Central memory CD8-positive, alpha-beta T cell (primary cell): ENCODE measurements at regions not wholly inside any gene's neighbourhood (a gene's known extent, or its start where the extent isn't known, plus 50 kb on each side); places are given as distances from the start of the nearest gene placed in this dataset.

Experiments used
- ATAC-seq: fragments of 150-1000 bp; cut with Tn5 transposase; replicated peaks from 2 replicates; pipeline ENCODE4 v1.10.0; 2022; ENCODE audit warnings: mild to moderate bottlenecking, moderate FRiP score, moderate number of reproducible peaks; ENCODE audit not compliant: poor library complexity, severe bottlenecking; ENCODE audit errors: extremely low read depth
- DNase-seq, 2 donors: peaks; one replicate each; pipeline ENCODE4 v3.0.0; 2021; ENCODE audit warnings: low spot score in 2 of 2
- H3K27ac Mint-ChIP-seq: one replicate; pipeline ENCODE4 v1.8.0; 2022; ENCODE audit warnings: low read depth, mild to moderate bottlenecking, moderate library complexity, mixed read lengths
- H3K27me3 Mint-ChIP-seq: one replicate; pipeline ENCODE4 v1.8.0; 2022; ENCODE audit warnings: mixed read lengths
- H3K36me3 Mint-ChIP-seq: one replicate; pipeline ENCODE4 v1.8.0; 2022; ENCODE audit warnings: mild to moderate bottlenecking, moderate library complexity, mixed read lengths; ENCODE audit not compliant: insufficient read depth
- H3K4me1 Mint-ChIP-seq: one replicate; pipeline ENCODE4 v1.8.0; 2022; ENCODE audit warnings: mixed read lengths
- H3K4me3 Mint-ChIP-seq: one replicate; pipeline ENCODE4 v1.8.0; 2022; ENCODE audit warnings: mild to moderate bottlenecking, moderate library complexity, mixed read lengths
- H3K9me3 Mint-ChIP-seq: one replicate; pipeline ENCODE4 v1.8.0; 2022; ENCODE audit warnings: mixed read lengths

DNA sequence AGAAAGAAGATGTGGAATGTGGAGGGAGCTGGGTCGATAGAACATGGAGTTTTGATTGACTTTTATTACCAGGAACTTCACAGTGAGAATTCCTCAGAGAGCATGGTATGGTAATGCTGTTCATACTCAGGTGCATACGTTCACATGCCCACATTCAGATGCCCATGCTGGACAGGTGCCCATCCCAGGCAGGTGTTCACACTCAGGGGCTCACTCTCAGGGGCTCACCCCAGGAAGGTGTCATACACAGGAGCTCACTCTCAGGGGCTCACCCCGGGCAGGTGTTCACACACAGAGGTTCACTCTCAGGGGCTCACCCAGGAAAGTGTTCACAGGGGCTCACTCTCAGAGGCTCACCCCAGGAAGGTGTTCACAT, 360.0 kb upstream of the SFSWAP start:
- Mint-ChIP-seq H3K27ac (no peak overlapping the region), H3K4me1 (no peaks in the 10 kb centered on the region), H3K9me3 (no peaks in the 10 kb centered on the region), H3K27me3 (peaks cover 40% of the 10 kb centered on the region), H3K36me3 (no peaks in the 10 kb centered on the region), H3K4me3 (no peak overlapping the region)
- DNase-seq (no peak), ATAC-seq (no peak)

DNA sequence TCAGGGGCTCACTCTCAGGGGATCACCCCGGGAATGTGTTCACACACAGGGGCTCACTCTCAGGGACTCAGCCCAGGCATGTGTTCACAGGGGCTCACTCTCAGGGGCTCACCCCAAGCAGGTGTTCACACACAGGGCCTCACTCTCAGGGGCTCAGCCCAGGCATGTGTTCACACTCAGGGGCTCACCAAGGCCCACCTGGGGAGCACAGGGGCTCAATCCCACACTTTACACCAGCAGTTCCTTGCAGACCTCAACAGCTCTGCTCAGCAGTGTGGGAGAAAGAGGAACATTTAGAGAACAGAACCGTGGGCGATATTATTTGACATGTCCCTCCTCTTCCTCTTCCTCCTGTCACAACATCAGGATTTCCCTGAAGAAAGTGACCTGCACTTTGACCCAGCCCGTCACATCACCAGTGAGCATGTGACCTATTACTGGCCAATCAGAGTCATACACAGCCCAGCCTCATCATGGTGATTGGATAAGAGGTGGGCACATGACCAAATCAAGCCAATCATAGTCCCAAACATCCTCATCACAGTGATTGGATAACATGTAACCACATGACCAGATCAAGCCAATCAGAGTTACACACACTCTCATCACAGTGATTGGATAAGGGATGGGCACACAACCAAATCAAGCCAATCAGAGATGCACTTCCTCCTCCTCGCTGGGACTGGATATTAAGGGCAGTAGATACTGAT, 359.4 kb upstream of the SFSWAP start:
- DNase-seq (no peak), ATAC-seq (no peak)
- Mint-ChIP-seq H3K9me3 (no peaks in the 10 kb centered on the region), H3K27me3 (peaks cover 45% of the 10 kb centered on the region), H3K4me1 (no peaks in the 10 kb centered on the region), H3K36me3 (no peaks in the 10 kb centered on the region), H3K4me3 (no peak overlapping the region), H3K27ac (no peak overlapping the region)

DNA sequence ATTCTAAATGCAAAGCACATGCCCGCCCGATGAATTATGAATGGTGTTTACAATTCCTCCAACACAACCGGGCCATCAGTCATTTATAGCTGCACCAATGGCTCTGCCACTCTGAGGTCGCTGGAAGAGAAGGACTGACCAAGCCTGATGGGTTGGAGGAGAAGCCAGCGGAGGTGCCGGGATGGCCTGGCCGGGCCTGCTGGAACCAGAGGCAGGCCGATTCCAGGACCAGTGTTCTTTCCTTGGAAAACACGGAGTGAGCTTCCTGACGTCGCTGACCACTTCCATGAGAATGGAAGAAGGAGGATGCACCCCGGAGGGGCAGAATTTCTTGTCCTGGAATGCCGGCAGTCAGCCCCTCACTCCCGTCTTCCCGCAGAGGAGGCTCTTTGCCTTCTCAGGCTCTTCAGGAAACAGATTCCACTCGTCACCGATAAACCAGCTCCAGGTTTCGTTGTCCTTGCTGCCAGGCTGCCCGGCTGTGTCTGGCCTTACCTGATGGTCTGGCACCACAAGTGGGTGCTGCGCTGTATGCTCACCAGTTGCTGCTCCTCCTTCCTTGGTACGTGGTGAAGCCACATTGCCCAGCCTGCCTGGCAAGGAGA, 358.5 kb upstream of the SFSWAP start:
- Mint-ChIP-seq H3K36me3 (no peaks in the 10 kb centered on the region), H3K27me3 (peaks cover 54% of the 10 kb centered on the region), H3K4me1 (no peaks in the 10 kb centered on the region), H3K27ac (no peak overlapping the region), H3K9me3 (no peaks in the 10 kb centered on the region), H3K4me3 (no peak overlapping the region)
- ATAC-seq (no peak), DNase-seq (no peak)

DNA sequence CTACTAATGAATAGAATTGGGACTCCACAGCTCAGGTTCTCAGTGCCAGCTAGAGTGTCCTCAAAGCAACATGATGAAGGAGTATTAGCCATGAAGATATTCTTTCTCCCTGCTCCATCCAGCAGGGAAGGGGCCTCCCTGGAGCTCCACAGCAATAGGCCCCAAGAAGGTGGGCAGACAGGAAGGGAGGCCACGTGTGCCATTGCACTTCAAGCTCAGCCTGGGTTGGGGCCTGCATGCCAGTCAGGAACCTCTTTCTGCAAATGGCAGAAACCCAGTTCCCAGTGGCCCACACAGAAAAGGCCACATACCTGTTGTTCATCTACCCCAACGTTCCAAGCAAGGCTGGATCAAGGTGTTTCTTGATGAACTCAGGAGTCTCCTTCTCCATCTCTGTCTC, 357.5 kb upstream of the SFSWAP start:
- H3K27me3 Mint-ChIP-seq: peaks cover 60% of the 10 kb centered on the region
- ATAC-seq: no peak
- no peak overlapping the region for H3K4me3 Mint-ChIP-seq
- no peaks in the 10 kb centered on the region for H3K9me3 Mint-ChIP-seq
- no peaks in the 10 kb centered on the region for H3K36me3 Mint-ChIP-seq
- no peak overlapping the region for H3K27ac Mint-ChIP-seq
- no peak for DNase-seq
- no peaks in the 10 kb centered on the region for H3K4me1 Mint-ChIP-seq

DNA sequence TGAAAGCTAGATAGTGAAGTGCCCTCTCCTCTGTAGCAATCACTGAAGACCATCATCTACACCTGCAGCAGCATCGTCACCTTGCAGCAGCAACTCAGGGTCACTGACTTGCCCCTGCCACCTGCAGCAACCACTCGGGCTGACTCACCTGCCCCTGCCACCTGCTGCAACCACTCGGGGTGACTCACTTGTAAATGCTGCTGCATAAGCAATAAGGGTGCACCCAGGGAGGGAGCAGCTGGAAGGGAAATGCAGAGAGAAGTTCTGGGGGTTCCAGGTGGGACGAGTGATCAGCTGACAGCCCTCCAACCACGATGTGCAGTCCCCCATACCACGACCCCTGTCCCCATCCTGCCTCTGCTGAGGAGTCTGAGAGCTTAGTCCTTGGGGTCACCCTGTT, 357.1 kb upstream of the SFSWAP start:
- DNase-seq (no peak), ATAC-seq (no peak)
- Mint-ChIP-seq H3K9me3 (no peaks in the 10 kb centered on the region), H3K36me3 (no peaks in the 10 kb centered on the region), H3K27me3 (peaks cover 61% of the 10 kb centered on the region), H3K4me3 (no peak overlapping the region), H3K27ac (no peak overlapping the region), H3K4me1 (no peaks in the 10 kb centered on the region)

DNA sequence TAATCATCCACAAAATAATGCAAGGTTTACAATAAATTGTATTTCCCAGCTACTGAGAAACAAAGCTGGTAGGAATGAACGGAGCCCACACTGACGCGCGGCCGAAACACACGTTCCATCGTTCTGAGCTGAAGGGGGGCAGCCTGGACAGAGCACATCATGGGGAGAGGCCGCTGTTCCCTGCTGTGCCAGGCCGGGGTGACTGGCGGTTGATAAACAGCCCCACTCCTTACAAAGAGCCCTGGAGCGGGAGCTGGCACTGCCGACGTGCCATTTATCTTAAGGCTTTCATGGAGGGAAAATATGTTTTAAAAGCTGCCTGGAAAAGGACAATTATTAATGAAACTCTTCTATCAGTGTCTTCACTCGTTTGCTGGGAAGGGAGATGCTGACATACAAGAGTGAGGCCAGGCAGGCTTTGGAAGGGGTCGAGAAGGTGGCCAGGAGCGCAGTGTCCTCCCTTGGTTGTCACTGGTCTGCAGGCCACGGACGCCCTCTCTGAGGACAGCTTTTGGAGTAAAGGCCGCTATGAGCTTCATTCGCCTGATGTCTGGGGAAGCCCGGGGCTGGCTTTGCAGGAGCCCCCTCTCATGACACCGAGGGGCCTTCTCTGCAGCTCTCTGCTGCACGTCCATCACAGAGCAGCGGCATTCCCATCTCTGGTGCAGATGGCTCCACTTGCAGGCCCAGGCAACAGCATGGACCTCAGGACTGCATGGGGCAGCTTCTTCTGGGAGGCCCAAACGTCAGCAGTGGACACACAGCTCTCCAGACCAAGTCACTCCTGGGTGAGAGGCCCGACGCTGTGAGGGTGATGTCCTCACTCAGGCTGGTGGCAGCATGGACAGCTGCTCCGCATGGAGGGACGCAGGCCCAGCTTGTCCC, 355.3 kb upstream of the SFSWAP start:
- ATAC-seq (no peak), DNase-seq (no peak)
- peaks cover 58% of the 10 kb centered on the region for H3K27me3 Mint-ChIP-seq
- H3K36me3 Mint-ChIP-seq: no peaks in the 10 kb centered on the region
- H3K9me3 Mint-ChIP-seq: no peaks in the 10 kb centered on the region
- H3K4me3 Mint-ChIP-seq: no peak overlapping the region
- no peak overlapping the region for H3K27ac Mint-ChIP-seq
- no peaks in the 10 kb centered on the region for H3K4me1 Mint-ChIP-seq

DNA sequence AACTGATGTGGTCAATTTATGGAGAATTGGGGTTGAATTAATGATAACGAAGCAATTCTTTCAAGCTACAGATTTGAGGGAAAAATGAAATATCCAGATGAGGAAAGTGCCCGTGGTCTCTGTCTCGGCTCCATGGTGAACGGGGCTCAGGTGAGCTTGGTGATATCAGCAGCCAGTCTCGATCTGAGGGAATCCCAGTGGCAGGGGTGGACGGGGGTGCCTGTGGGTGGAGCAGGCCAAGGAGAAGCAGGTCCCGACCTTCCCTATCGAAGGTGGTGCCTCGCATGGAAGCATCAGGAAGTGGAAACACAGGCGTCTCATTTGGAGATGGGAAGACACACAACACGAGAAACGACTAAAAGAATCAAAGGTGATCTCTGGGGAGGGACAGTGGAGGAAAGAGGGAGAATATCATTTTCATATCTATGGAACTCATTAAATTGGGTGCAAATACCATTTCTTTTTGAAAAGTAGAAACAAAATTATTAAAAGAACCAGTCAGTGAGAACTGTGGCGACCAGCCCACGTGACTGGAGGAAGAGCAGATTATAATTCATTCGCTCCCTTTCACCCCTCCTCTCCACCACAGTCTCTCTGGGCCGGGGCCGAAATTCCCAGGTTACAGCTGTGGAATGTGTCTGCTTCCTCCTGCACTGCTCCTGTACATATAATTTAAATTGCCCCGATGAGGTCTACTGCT, 354.3 kb upstream of the SFSWAP start:
- H3K9me3 Mint-ChIP-seq: no peaks in the 10 kb centered on the region
- H3K27me3 Mint-ChIP-seq: peaks cover 68% of the 10 kb centered on the region
- ATAC-seq (no peak), DNase-seq (no peak)
- no peak overlapping the region for H3K27ac Mint-ChIP-seq
- no peaks in the 10 kb centered on the region for H3K4me1 Mint-ChIP-seq
- no peak overlapping the region for H3K4me3 Mint-ChIP-seq
- no peaks in the 10 kb centered on the region for H3K36me3 Mint-ChIP-seq

DNA sequence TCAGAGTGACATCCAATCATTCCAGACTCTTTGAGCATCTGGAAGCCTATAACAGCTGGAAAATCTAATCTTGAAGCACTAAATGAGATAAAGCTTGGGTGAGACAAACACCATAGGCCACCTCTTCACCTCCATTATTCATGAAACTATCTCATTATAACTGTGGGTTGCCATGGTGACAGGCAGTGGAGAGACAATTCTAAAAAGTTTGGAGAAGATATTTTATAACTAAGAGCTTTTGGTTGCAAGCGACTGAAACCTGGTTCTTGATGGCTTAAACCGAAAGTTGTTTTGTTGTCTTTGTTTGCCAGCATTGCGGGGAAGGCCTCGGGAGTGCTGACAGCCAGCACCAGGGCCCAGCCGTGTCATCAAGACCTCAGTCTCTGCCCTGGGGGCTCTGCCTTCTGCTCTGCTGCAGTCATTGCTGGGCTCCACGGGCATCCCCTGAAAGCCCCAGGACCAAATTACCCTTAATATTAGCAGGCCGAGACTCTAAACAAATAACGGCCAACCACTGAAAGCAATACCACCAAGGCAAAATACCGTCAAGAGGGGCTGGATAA, 353.6 kb upstream of the SFSWAP start:
- H3K4me1 Mint-ChIP-seq: no peaks in the 10 kb centered on the region
- H3K36me3 Mint-ChIP-seq: no peaks in the 10 kb centered on the region
- no peak overlapping the region for H3K4me3 Mint-ChIP-seq
- H3K9me3 Mint-ChIP-seq: no peaks in the 10 kb centered on the region
- H3K27me3 Mint-ChIP-seq: peaks cover 70% of the 10 kb centered on the region
- H3K27ac Mint-ChIP-seq: no peak overlapping the region
- DNase-seq: no peak
- ATAC-seq: no peak

DNA sequence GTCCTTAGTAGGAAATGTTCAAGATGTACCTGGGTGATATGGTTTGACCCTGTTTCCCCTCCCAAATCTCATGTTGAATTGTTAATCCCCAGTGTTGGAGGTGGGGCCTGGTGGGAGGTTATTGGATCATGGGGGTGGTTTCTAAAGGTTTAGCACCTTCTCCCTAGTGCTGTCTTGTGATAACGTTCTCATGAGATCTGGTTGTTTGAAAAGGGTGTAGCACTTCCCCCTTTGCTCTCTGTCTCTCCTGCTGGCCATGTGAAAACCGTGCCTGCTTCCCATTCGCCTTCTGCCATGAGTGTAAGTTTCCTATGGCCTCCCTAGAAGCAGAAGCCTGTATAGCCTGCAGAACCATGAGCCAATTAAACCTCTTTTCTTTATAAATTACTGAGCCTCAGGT, 353.0 kb upstream of the SFSWAP start:
- Mint-ChIP-seq H3K4me1 (no peaks in the 10 kb centered on the region), H3K4me3 (no peak overlapping the region), H3K27me3 (peaks cover 70% of the 10 kb centered on the region), H3K27ac (no peak overlapping the region), H3K36me3 (no peaks in the 10 kb centered on the region), H3K9me3 (peaks cover 2% of the 10 kb centered on the region)
- no peak for ATAC-seq
- DNase-seq: no peak

DNA sequence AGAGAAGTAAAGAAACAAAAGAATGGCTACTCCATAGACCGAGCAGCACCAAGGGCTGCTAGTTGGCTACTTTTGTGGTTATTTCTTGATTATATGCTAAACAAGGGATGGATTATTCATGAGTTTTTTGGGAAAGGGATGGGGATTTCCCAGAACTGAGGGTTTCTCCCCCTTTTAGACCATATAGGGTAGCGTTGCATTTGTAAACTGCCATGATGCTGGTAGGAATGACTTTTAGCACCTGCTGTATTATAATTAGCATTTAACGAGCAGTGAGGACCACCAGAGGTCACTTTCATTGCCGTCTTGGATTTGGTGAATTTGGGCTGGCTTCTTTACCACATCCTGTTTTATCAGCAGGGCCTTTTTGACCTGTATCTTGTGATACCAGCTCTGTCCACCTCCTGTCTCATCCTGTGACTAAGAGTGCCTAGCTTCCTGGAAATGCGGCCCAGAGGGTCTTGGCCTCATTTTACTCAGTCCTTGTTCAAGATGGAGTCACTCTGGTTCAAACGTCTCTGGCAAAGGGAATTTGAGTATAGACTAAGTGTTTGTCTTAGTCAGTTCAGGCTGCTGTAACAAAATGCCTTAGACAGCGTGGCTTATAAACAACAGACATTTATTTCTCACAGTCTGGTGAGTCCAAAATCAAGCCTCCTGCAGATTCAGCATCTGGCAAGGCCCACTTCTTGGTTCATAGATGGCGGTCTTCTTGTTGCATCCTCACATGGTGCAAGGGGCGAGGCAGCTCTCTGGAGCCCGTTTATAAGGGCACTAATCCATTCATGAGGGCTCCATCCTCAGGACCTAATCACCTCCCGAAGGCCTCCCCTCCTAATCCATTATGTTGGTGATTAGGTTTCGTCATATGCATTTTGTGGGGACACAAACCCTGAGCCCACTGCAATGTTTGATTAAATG, 348.3 kb upstream of the SFSWAP start:
- no peaks in the 10 kb centered on the region for H3K36me3 Mint-ChIP-seq
- H3K9me3 Mint-ChIP-seq: peaks cover 5% of the 10 kb centered on the region
- H3K27ac Mint-ChIP-seq: no peak overlapping the region
- DNase-seq (no peak), ATAC-seq (no peak)
- H3K4me3 Mint-ChIP-seq: no peak overlapping the region
- H3K27me3 Mint-ChIP-seq: peaks cover 45% of the 10 kb centered on the region
- no peaks in the 10 kb centered on the region for H3K4me1 Mint-ChIP-seq

DNA sequence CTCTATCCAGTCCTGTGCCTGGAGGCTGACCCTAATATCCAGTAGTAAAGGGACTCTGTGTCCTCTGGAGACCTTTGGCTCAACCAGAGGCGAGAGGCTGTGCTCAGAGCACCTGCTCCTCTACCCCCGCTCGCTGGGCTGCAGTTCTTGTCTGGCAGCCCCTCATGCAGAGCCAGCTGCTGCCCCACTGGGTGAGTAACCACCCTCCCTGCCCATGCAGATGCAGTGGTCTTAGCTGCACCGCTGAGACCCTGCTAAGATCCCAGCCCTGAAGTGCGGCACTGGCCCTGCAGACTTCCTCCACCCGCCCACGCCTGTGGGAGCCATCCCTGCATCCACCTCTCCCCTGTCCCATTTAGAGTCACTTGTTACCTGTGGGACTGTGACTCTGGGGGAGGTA, 347.5 kb upstream of the SFSWAP start:
- Mint-ChIP-seq H3K4me1 (no peaks in the 10 kb centered on the region), H3K27me3 (peaks cover 37% of the 10 kb centered on the region), H3K9me3 (peaks cover 5% of the 10 kb centered on the region), H3K27ac (no peak overlapping the region), H3K4me3 (no peak overlapping the region), H3K36me3 (no peaks in the 10 kb centered on the region)
- no peak for DNase-seq
- no peak for ATAC-seq
